Bone marrow (tissue), 2 donors: ENCODE measurements at regions not wholly inside any gene's neighbourhood (a gene's known extent, or its start where the extent isn't known, plus 50 kb on each side); places are given as distances from the start of the nearest gene placed in this dataset.

Experiments
- DNase-seq, 2 donors: peaks; one replicate each; lab custom pipeline; 2025; lab: John Stamatoyannopoulos, UW

- no peak for DNase-seq
These were observed 566.6 kb downstream of the PSAT1 start for GRCh38 chr9:78863531-78863930.

- DNase-seq = no peak
These were observed 568.8 kb downstream of the PSAT1 start for GRCh38 chr9:78865737-78866136.

- no peak for DNase-seq
These were observed 569.5 kb downstream of the PSAT1 start for GRCh38 chr9:78866207-78867132.

GRCh38 chr9:78871086-78871451, 574.1 kb downstream of the PSAT1 start:
- DNase-seq = no peak

GRCh38 chr9:78871452-78872331, 574.8 kb downstream of the PSAT1 start:
- no peak for DNase-seq

- no peak for DNase-seq
These were observed 577.1 kb downstream of the PSAT1 start for GRCh38 chr9:78874061-78874460.

- no peak for DNase-seq
These were observed 582.6 kb downstream of the PSAT1 start for GRCh38 chr9:78879324-78880100.

- DNase-seq = no peak
These were observed 584.4 kb downstream of the PSAT1 start for GRCh38 chr9:78881295-78881694.

GRCh38 chr9:78882481-78882880, 585.6 kb downstream of the PSAT1 start:
- DNase-seq = no peak

- no peak for DNase-seq
These were observed 587.8 kb downstream of the PSAT1 start for GRCh38 chr9:78884611-78885150.

- DNase-seq = no peak
These were observed 595.3 kb downstream of the PSAT1 start for GRCh38 chr9:78892182-78892581.

GRCh38 chr9:78892769-78893168, 595.8 kb downstream of the PSAT1 start:
- no peak for DNase-seq

GRCh38 chr9:78893774-78894401, 597.0 kb downstream of the PSAT1 start:
- no peak for DNase-seq

- no peak for DNase-seq
These were observed 599.6 kb downstream of the PSAT1 start for GRCh38 chr9:78896479-78896878.

- DNase-seq = no peak
These were observed 601.3 kb downstream of the PSAT1 start for GRCh38 chr9:78898234-78898633.

GRCh38 chr9:78899006-78899405, 602.1 kb downstream of the PSAT1 start:
- no peak for DNase-seq

- DNase-seq = no peak
These were observed 603.6 kb downstream of the PSAT1 start for GRCh38 chr9:78900500-78900899.

- DNase-seq = no peak
These were observed 605.1 kb downstream of the PSAT1 start for GRCh38 chr9:78902051-78902450.

GRCh38 chr9:78903581-78903980, 606.7 kb downstream of the PSAT1 start:
- DNase-seq = no peak

- no peak for DNase-seq
These were observed 607.8 kb downstream of the PSAT1 start for GRCh38 chr9:78904686-78905085.

GRCh38 chr9:78905387-78905786, 608.5 kb downstream of the PSAT1 start:
- DNase-seq = no peak
